Spinal cord (tissue), 9 donors: ENCODE measurements at regions not wholly inside any gene's neighbourhood (a gene's known extent, or its start where the extent isn't known, plus 50 kb on each side); places are given as distances from the start of the nearest gene placed in this dataset.

Experiments used
- DNase-seq, 6 donors: peaks; one replicate each; pipeline versions ENCODE4 v3.0.0 to v3.0.0-alpha.2; 2013 to 2015; ENCODE audit warnings: low spot score in 6 of 6, low read depth in 4 of 6
- H3K27ac ChIP-seq: one replicate; pipeline ENCODE4 v1.5.1; 2013; ENCODE audit warnings: low read depth, low read length, control low read depth
- H3K27me3 ChIP-seq: one replicate; pipeline ENCODE4 v1.6.1; 2013; ENCODE audit warnings: low read length; ENCODE audit not compliant: control insufficient read depth, insufficient read depth
- H3K36me3 ChIP-seq: one replicate; pipeline ENCODE4 v1.6.1; 2013; ENCODE audit warnings: low read length; ENCODE audit not compliant: control insufficient read depth, insufficient read depth
- H3K4me1 ChIP-seq: one replicate; pipeline ENCODE4 v1.6.1; 2013; ENCODE audit warnings: low read length; ENCODE audit not compliant: control insufficient read depth, insufficient read depth
- H3K4me3 ChIP-seq: one replicate; pipeline ENCODE4 v1.5.1; 2013; ENCODE audit warnings: low read depth, low read length, control low read depth
- H3K9me3 ChIP-seq: one replicate; pipeline ENCODE4 v1.6.1; 2013; ENCODE audit warnings: low read length; ENCODE audit not compliant: control insufficient read depth, insufficient read depth
- WGBS: methylation state at CpG from one replicate; pipeline ENCODE4 v1.1.5; 2013; ENCODE audit warnings: missing lambda C conversion rate; ENCODE audit not compliant: insufficient coverage; 5-methylcytosine and 5-hydroxymethylcytosine counted together
- donor health status: healthy.

DNA sequence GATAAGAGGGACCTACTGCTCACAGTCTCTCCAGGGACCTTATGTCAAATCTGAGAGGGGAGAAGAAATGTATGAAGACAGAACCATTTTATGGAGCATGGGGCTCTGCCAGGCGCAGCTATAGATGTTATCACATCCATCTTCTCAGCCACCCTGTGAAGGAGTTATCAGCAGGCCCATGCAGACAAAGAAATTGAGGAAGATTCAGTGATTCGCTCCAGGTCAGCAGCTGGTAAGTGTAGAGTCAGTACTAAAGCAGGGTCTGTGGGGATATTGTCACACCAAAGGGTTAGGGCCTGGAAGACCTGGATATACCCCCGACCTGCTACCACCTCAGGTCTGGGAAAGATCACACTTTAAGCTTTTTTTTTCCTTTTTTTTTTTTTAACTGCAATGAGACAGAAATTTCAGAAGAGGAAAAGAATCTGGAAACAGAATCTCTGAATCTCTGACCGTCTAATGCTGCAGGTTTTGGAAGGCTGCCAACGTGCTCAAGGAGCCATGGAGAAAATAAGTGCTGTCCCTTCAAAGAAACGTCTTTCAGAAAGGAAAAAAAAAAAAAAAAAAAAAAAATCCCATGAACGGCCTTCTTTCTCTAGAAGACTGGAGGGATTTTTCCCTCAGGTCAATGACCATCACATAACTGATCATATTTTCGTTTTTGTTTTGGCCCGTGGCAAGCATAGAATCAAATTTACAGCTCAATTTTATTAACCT, 73.3 kb upstream of the PLEKHG7 start:
- peak in 3 of 6 donors; percentile 29 to 82 (median 67) for DNase-seq
- WGBS, result 50% methylated on average over 2 of the region's 9 CpGs
- Histone ChIP-seq H3K4me3 (no peak overlapping the region), H3K27me3 (no peaks in the 10 kb centered on the region), H3K4me1 (no peaks in the 10 kb centered on the region), H3K9me3 (no peaks in the 10 kb centered on the region), H3K36me3 (no peaks in the 10 kb centered on the region), H3K27ac (no peak overlapping the region)

DNA sequence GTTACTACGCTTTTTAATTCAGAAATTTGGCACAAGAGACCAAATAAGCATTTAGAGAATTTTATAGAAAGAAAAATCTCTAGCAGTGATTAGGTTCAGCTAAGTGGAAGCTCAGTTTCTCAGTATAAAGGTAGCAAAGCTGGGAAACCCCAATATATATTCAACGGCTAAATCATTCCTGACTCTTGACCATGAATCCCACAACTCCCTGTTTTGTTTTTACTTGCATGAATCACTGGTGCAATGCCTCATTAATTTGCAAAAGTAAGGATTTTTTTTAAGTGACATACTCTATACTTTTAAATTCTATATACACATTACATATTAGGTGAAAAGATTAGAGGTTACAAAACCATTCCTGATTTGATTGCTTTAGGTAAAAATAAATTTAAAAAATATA, 74.3 kb upstream of the PLEKHG7 start:
- no peaks in the 10 kb centered on the region for H3K27me3 ChIP-seq
- no peak overlapping the region for H3K4me3 ChIP-seq
- no peaks in the 10 kb centered on the region for H3K9me3 ChIP-seq
- no peaks in the 10 kb centered on the region for H3K4me1 ChIP-seq
- no CpG with 5 or more reads among the region's 2 CpGs for WGBS
- H3K27ac ChIP-seq, result no peak overlapping the region
- no peak for DNase-seq
- H3K36me3 ChIP-seq, result no peaks in the 10 kb centered on the region

DNA sequence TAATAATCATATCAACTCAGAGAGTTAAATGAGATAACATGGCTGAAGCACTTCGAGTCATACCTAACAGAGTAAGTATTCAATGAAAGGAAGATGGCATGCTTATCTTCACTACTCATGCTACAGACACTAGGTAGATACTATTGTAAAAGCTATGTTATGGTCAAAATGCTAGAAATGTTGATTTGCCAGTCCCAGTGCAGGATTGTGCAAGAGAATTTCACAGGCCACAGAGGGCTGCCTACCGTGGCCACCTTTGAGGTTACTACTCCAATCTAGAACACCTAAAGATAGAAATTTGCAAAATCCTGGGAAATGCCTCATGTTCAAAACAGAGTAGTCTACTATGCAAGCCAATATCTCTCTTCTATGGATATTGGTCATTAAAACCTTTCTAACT, 75.3 kb upstream of the PLEKHG7 start:
- H3K4me1 ChIP-seq, result no peaks in the 10 kb centered on the region
- H3K4me3 ChIP-seq, result no peak overlapping the region
- no peaks in the 10 kb centered on the region for H3K36me3 ChIP-seq
- no peak for DNase-seq
- no peak overlapping the region for H3K27ac ChIP-seq
- H3K27me3 ChIP-seq, result no peaks in the 10 kb centered on the region
- WGBS, result no CpG with 5 or more reads among the region's 2 CpGs
- H3K9me3 ChIP-seq, result no peaks in the 10 kb centered on the region

DNA sequence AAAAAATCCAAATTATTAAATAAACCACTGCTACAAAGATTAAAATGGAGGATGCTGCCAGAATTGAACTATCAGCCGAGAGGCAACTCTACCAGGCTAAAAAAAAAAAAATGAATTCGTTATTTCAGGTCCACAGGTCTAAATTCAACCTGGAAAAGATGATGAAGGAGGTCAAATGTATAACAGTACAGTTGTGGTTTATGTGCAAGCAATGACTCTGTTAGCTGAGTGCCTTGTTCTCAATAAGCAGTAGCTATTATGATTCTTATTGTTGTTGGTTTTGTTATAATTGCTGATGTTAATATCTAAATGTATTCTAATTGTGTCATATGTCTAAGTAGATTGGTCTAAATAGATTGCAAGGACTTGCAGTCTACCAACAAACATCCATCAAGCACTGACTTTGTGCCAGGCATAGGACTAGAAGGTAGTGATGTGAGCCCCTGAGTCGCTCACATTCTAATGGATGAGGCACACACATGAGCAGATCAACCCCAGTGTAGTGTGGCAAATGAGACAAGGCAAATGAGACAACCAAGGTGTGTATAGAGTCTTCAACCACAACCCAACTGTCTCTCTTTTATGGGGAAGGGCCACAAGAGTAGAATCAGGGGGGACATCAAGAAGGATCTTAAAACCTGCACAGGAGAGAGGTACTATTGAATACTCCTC, 77.0 kb upstream of the PLEKHG7 start:
- DNase-seq, result no peak
- WGBS, result 100% methylated on average over 1 of the region's 3 CpGs
- Histone ChIP-seq H3K36me3 (no peaks in the 10 kb centered on the region), H3K27me3 (no peaks in the 10 kb centered on the region), H3K9me3 (no peaks in the 10 kb centered on the region), H3K4me3 (no peak overlapping the region), H3K27ac (no peak overlapping the region), H3K4me1 (no peaks in the 10 kb centered on the region)

DNA sequence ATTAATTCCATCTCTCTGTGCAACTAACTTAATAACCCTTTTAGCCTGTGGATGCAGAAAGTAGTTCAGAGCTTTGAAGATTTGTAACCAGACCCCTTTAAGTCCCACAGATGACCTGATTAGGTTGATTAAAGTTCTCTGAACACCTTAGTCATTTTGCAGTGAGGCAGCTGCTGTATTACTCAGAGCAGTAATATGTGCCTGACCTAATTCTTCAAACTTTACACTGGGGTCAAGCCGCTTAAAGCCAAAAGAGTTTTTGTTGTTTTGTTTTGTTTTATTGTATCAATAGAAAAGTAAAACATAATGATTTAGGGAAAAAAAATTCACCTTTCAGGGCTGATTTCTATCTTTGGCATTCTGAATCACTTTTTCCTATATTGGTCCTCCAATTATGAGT, 78.6 kb upstream of the PLEKHG7 start:
- H3K4me1 ChIP-seq, result no peaks in the 10 kb centered on the region
- WGBS, result no CpG with 5 or more reads among the region's 1 CpG
- H3K9me3 ChIP-seq, result no peaks in the 10 kb centered on the region
- H3K36me3 ChIP-seq, result no peaks in the 10 kb centered on the region
- no peak overlapping the region for H3K27ac ChIP-seq
- no peak for DNase-seq
- no peak overlapping the region for H3K4me3 ChIP-seq
- H3K27me3 ChIP-seq, result no peaks in the 10 kb centered on the region

DNA sequence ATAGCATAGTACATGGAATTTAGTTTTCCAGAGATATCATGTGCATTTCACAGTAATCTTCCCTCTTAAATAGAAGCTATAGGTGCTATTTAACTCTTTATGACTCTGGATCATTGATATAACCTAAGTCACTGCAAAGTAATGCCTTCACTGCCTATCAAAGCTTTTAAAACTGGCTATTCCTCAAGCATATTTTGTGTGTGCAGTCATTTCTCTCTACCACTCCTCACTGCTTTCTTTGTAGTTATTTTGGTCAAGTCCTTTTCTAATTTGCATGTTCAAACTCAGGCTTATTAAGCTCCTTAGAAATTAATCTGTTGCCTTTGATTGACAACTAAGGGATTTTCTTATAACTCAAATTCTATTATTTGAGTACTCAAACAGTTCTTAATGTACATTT, 79.4 kb upstream of the PLEKHG7 start:
- no peak for DNase-seq
- Histone ChIP-seq H3K4me3 (no peak overlapping the region), H3K36me3 (no peaks in the 10 kb centered on the region), H3K27me3 (no peaks in the 10 kb centered on the region), H3K27ac (no peak overlapping the region), H3K9me3 (no peaks in the 10 kb centered on the region), H3K4me1 (no peaks in the 10 kb centered on the region)

DNA sequence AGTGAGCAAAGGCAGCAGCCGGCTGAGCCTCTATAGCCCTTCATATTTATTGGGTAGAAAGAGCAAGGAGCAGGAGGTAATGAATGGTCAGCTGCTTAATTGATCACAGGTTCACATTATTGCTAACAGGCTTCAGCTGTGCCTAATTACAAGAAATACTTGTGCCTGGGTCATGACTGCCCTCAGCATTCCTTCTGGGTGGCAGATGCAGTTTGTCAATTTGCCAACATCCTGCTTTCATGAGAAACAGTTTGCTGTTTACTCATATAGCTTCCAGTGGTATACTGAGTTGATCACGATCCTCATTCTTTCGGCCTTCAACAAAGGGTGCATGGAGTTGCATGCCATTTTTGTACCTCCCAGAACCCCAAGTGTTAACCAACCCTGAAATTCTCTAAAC, 81.0 kb upstream of the PLEKHG7 start:
- no peaks in the 10 kb centered on the region for H3K4me1 ChIP-seq
- H3K27ac ChIP-seq, result no peak overlapping the region
- no peaks in the 10 kb centered on the region for H3K36me3 ChIP-seq
- no peak overlapping the region for H3K4me3 ChIP-seq
- H3K27me3 ChIP-seq, result no peaks in the 10 kb centered on the region
- no peak for DNase-seq
- WGBS, result no CpG with 5 or more reads among the region's 3 CpGs
- no peaks in the 10 kb centered on the region for H3K9me3 ChIP-seq

DNA sequence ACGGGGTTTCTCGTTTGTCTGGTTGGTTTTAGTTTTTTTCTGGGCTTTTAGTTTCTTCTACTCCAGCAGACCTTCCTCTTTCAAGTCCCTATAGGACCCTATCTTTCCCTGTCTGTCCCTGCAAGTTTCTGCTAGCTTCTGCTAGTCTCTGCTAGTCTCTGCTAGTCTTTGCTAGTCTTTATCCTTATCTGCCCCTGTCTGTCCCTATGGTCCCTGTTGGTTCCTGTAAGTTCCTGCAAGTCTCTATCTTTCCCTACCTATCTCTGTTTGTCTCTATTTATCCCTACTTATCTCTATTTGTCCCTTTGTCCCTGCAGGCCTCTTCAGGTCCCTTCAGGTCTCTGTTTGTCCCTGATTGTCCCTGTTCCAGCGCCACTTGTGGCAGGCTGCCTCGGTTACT, 81.5 kb upstream of the PLEKHG7 start:
- DNase-seq, result no peak
- Histone ChIP-seq H3K27ac (no peak overlapping the region), H3K27me3 (no peaks in the 10 kb centered on the region), H3K9me3 (no peaks in the 10 kb centered on the region), H3K4me3 (no peak overlapping the region), H3K4me1 (no peaks in the 10 kb centered on the region), H3K36me3 (no peaks in the 10 kb centered on the region)
- no CpG with 5 or more reads among the region's 4 CpGs for WGBS

DNA sequence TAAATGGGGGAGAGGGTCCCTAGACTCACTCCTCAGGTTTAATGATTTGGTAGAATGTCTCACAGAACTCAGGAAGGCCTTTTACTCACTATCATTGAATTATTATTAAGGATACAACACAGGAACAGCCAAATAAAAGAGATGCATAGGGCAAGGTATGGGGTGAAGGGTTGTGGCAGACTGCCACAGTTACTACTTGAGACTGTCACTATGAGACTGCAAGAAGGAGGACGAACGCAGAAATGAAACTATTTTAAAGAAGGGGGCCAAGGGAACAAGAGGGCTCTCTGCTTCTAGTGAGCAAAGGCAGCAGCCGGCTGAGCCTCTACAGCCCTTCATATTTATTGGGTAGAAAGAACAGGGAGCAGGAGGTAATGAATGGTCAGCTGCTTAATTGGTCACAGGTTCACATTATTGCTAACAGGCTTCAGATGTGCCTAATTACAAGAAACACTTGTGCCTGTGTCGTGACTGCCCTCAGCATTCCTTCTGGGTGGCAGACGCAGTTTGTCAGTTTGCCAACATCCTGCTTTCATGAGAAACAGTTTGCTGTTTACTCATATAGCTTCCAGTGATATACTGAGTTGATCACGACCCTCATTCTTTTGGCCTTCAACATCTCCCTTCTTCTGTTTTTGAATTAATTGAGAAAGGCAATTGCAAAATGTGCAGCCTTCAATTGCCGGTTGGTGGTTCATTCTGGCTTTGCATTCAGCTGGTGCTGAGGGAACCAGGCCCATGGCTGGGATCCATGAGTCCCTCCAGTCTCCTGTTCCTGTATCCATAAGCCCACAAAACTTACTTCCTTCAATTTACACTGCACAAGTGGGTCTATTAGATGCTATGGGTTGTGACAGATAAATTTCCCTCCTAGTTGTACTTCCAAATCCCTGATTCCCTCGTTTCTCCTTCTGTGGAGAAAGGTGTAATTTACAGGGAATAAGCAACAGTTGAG, 82.8 kb upstream of the PLEKHG7 start:
- WGBS, result 41% methylated on average over 6 of the region's 8 CpGs
- H3K4me3 ChIP-seq, result no peak overlapping the region
- H3K4me1 ChIP-seq, result no peaks in the 10 kb centered on the region
- peak in 2 of 6 donors; percentile 23 to 42 for DNase-seq
- no peaks in the 10 kb centered on the region for H3K9me3 ChIP-seq
- no peak overlapping the region for H3K27ac ChIP-seq
- H3K27me3 ChIP-seq, result no peaks in the 10 kb centered on the region
- no peaks in the 10 kb centered on the region for H3K36me3 ChIP-seq
